ENCODE measurements at regions not wholly inside any gene's neighbourhood (a gene's known extent, or its start where the extent isn't known, plus 50 kb on each side); places are given as distances from the start of the nearest gene placed in this dataset.

DNA sequence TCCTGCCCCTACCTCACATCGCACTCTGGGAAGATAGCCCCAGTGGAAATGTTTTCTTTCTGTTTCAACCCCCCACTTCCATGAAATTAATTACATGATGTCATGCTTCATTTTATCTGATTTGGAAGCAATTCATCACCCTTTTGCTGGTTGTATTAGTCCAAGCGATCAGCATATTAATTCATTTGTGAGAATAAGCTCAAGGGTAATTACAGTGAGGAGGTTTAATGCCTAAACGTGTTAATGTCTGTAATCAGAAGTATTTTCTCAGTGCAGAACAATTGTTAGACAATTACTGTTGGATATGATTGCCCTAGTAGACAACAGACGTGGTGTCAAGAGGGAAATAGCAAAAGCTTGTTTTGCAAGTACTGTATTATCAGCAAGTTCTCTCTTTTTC, 746.3 kb downstream of the CPS1 start:
- Histone ChIP-seq H3K9me3 (ENCODE audit: insufficient read depth, low read depth, low read length) (no peaks in the 10 kb centered on the region), H3K27me3 (ENCODE audit: insufficient read depth, low read length) (no peaks in the 10 kb centered on the region), H3K4me3 (ENCODE audit: low read length) (no peak overlapping the region), H3K27ac (ENCODE audit: low read depth, low read length) (no peak overlapping the region), H3K4me1 (ENCODE audit: insufficient read depth, low read length) (peaks cover 14% of the 10 kb centered on the region), H3K9ac (ENCODE audit: low read depth, low read length) (no peak overlapping the region), H3K36me3 (ENCODE audit: insufficient read depth, low read length) (no peaks in the 10 kb centered on the region)
- 79% methylated on average over 4 of the region's 4 CpGs for WGBS

DNA sequence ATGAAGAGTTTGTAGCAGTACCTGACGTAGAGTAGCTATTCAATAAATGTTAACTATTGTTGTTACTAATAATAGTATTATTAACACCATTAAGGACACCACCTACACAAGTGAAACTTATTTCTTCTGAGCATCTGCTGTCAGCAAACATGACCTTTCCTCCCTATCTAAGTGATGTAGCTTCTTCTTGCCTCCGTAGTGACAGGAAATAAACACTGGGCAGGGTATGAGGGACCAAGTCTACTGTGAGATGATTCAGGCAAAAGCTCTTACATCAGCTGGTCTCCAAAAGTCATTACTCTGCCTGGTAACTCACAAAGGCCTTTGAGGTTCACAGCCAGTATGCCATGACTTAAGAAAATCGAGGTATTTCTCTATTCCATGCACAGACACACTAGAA, 750.5 kb downstream of the CPS1 start:
- WGBS, result 96% methylated on average over 2 of the region's 3 CpGs
- Histone ChIP-seq H3K9me3 (ENCODE audit: insufficient read depth, low read depth, low read length) (no peaks in the 10 kb centered on the region), H3K4me3 (ENCODE audit: low read length) (no peak overlapping the region)

More for the DNA sequence above, 750.5 kb downstream of the CPS1 start:
- no peak overlapping the region for H3K27ac ChIP-seq (ENCODE audit: low read depth, low read length)
- no peak overlapping the region for H3K9ac ChIP-seq (ENCODE audit: low read depth, low read length)
- no peaks in the 10 kb centered on the region for H3K36me3 ChIP-seq (ENCODE audit: insufficient read depth, low read length)
- H3K4me1 ChIP-seq (ENCODE audit: insufficient read depth, low read length), result peaks cover 13% of the 10 kb centered on the region
- no peaks in the 10 kb centered on the region for H3K27me3 ChIP-seq (ENCODE audit: insufficient read depth, low read length)
